T-helper 2 cell treated with Interferon-gamma antibody and Interleukin-4, amounts not matched to agents 5 μg/mL and 100 μg/mL, for 36 hours (primary cell): ENCODE measurements at regions not wholly inside any gene's neighbourhood (a gene's known extent, or its start where the extent isn't known, plus 50 kb on each side); places are given as distances from the start of the nearest gene placed in this dataset.
"Not testable (repeated sequence)": the region's sequence is repeated elsewhere in the genome, so short reads cannot be mapped to it uniquely, and the experiment has no call there.

Experiments
- DNase-seq: peaks from one replicate; pipeline ENCODE4 v3.0.0; 2021; ENCODE audit warnings: low spot score
- H3K27ac Mint-ChIP-seq: one replicate; pipeline ENCODE4 v1.8.0; 2021; ENCODE audit warnings: mild to moderate bottlenecking, mixed read lengths
- H3K27me3 Mint-ChIP-seq: one replicate; pipeline ENCODE4 v1.8.0; 2021; ENCODE audit warnings: low read depth, mixed read lengths
- H3K36me3 Mint-ChIP-seq: one replicate; pipeline ENCODE4 v1.8.0; 2021; ENCODE audit warnings: low read depth, mixed read lengths
- H3K4me1 Mint-ChIP-seq: one replicate; pipeline ENCODE4 v1.8.0; 2021; ENCODE audit warnings: low read depth, mixed read lengths
- H3K4me3 Mint-ChIP-seq: one replicate; pipeline ENCODE4 v1.8.0; 2022; ENCODE audit warnings: mild to moderate bottlenecking, moderate library complexity, mixed read lengths
- H3K9me3 Mint-ChIP-seq: one replicate; pipeline ENCODE4 v1.8.0; 2021; ENCODE audit warnings: mixed read lengths

- Mint-ChIP-seq H3K9me3 (peaks cover 3% of the 10 kb centered on the region), H3K27ac (no peak overlapping the region), H3K4me3 (no peak overlapping the region), H3K4me1 (no peaks in the 10 kb centered on the region), H3K36me3 (no peaks in the 10 kb centered on the region), H3K27me3 (no peaks in the 10 kb centered on the region)
- no peak for DNase-seq
These were observed 107.5 kb upstream of the GALNT15 start for GRCh38 chr3:16066975-16067374.

- Mint-ChIP-seq H3K27ac (no peak overlapping the region), H3K9me3 (peaks cover 4% of the 10 kb centered on the region), H3K27me3 (no peaks in the 10 kb centered on the region), H3K4me1 (no peaks in the 10 kb centered on the region), H3K36me3 (no peaks in the 10 kb centered on the region), H3K4me3 (no peak overlapping the region)
- no peak for DNase-seq
These were observed 106.5 kb upstream of the GALNT15 start for GRCh38 chr3:16067837-16068471.

GRCh38 chr3:16069149-16069922, 105.1 kb upstream of the GALNT15 start:
- H3K27ac Mint-ChIP-seq = no peak overlapping the region
- no peak for DNase-seq
- no peak overlapping the region for H3K4me3 Mint-ChIP-seq
- no peaks in the 10 kb centered on the region for H3K36me3 Mint-ChIP-seq
- no peaks in the 10 kb centered on the region for H3K27me3 Mint-ChIP-seq
- peaks cover 4% of the 10 kb centered on the region for H3K9me3 Mint-ChIP-seq
- H3K4me1 Mint-ChIP-seq = no peaks in the 10 kb centered on the region

GRCh38 chr3:16070707-16071106, 103.8 kb upstream of the GALNT15 start:
- H3K4me3 Mint-ChIP-seq = no peak overlapping the region
- H3K36me3 Mint-ChIP-seq = no peaks in the 10 kb centered on the region
- DNase-seq = no peak
- no peak overlapping the region for H3K27ac Mint-ChIP-seq
- peaks cover 4% of the 10 kb centered on the region for H3K9me3 Mint-ChIP-seq
- H3K4me1 Mint-ChIP-seq = no peaks in the 10 kb centered on the region
- H3K27me3 Mint-ChIP-seq = no peaks in the 10 kb centered on the region

- H3K27me3 Mint-ChIP-seq = no peaks in the 10 kb centered on the region
- H3K4me3 Mint-ChIP-seq = no peak overlapping the region
- peaks cover 4% of the 10 kb centered on the region for H3K9me3 Mint-ChIP-seq
- H3K36me3 Mint-ChIP-seq = no peaks in the 10 kb centered on the region
- no peak overlapping the region for H3K27ac Mint-ChIP-seq
- no peaks in the 10 kb centered on the region for H3K4me1 Mint-ChIP-seq
- no peak for DNase-seq
These were observed 103.3 kb upstream of the GALNT15 start for GRCh38 chr3:16071206-16071605.

GRCh38 chr3:16072420-16073110, 101.9 kb upstream of the GALNT15 start:
- no peak overlapping the region for H3K4me3 Mint-ChIP-seq
- H3K36me3 Mint-ChIP-seq = no peaks in the 10 kb centered on the region
- no peak for DNase-seq
- H3K9me3 Mint-ChIP-seq = peaks cover 7% of the 10 kb centered on the region
- H3K27ac Mint-ChIP-seq = no peak overlapping the region
- H3K4me1 Mint-ChIP-seq = no peaks in the 10 kb centered on the region
- no peaks in the 10 kb centered on the region for H3K27me3 Mint-ChIP-seq

- Mint-ChIP-seq H3K27ac (no peak overlapping the region), H3K4me1 (no peaks in the 10 kb centered on the region), H3K36me3 (no peaks in the 10 kb centered on the region), H3K27me3 (no peaks in the 10 kb centered on the region), H3K9me3 (peaks cover 8% of the 10 kb centered on the region), H3K4me3 (no peak overlapping the region)
- DNase-seq = no peak
These were observed 101.3 kb upstream of the GALNT15 start for GRCh38 chr3:16073203-16073602.

- H3K36me3 Mint-ChIP-seq, H3K9me3 Mint-ChIP-seq, H3K4me3 Mint-ChIP-seq, H3K4me1 Mint-ChIP-seq, H3K27me3 Mint-ChIP-seq, DNase-seq, H3K27ac Mint-ChIP-seq: not testable (repeated sequence)
These were observed 100.3 kb upstream of the GALNT15 start for GRCh38 chr3:16073990-16074671.

GRCh38 chr3:16075647-16076046, 98.8 kb upstream of the GALNT15 start:
- H3K4me3 Mint-ChIP-seq = no peak overlapping the region
- H3K27me3 Mint-ChIP-seq = no peaks in the 10 kb centered on the region
- DNase-seq = no peak
- H3K9me3 Mint-ChIP-seq = peaks cover 10% of the 10 kb centered on the region
- no peak overlapping the region for H3K27ac Mint-ChIP-seq
- no peaks in the 10 kb centered on the region for H3K4me1 Mint-ChIP-seq
- no peaks in the 10 kb centered on the region for H3K36me3 Mint-ChIP-seq

GRCh38 chr3:16076564-16076963, 97.9 kb upstream of the GALNT15 start:
- Mint-ChIP-seq H3K36me3 (no peaks in the 10 kb centered on the region), H3K27ac (no peak overlapping the region), H3K9me3 (peaks cover 17% of the 10 kb centered on the region), H3K4me3 (no peak overlapping the region), H3K27me3 (no peaks in the 10 kb centered on the region), H3K4me1 (no peaks in the 10 kb centered on the region)
- DNase-seq = no peak

- not testable (repeated sequence) for H3K4me1 Mint-ChIP-seq, H3K27ac Mint-ChIP-seq, DNase-seq, H3K4me3 Mint-ChIP-seq, H3K27me3 Mint-ChIP-seq, H3K36me3 Mint-ChIP-seq
- H3K9me3 Mint-ChIP-seq = peaks cover 16% of the 10 kb centered on the region
These were observed 97.3 kb upstream of the GALNT15 start for GRCh38 chr3:16077146-16077545.

- H3K9me3 Mint-ChIP-seq = peaks cover 20% of the 10 kb centered on the region
- not testable (repeated sequence) for H3K36me3 Mint-ChIP-seq, DNase-seq, H3K27me3 Mint-ChIP-seq, H3K27ac Mint-ChIP-seq, H3K4me1 Mint-ChIP-seq, H3K4me3 Mint-ChIP-seq
These were observed 96.8 kb upstream of the GALNT15 start for GRCh38 chr3:16077681-16078080.

- no peaks in the 10 kb centered on the region for H3K27me3 Mint-ChIP-seq
- H3K4me1 Mint-ChIP-seq = no peaks in the 10 kb centered on the region
- no peaks in the 10 kb centered on the region for H3K36me3 Mint-ChIP-seq
- no peak for DNase-seq
- no peak overlapping the region for H3K27ac Mint-ChIP-seq
- H3K9me3 Mint-ChIP-seq = peaks cover 26% of the 10 kb centered on the region
- no peak overlapping the region for H3K4me3 Mint-ChIP-seq
These were observed 95.0 kb upstream of the GALNT15 start for GRCh38 chr3:16079519-16079918.

GRCh38 chr3:16081661-16082060, 92.8 kb upstream of the GALNT15 start:
- no peak overlapping the region for H3K4me3 Mint-ChIP-seq
- H3K4me1 Mint-ChIP-seq = no peaks in the 10 kb centered on the region
- no peak for DNase-seq
- no peaks in the 10 kb centered on the region for H3K27me3 Mint-ChIP-seq
- peaks cover 26% of the 10 kb centered on the region for H3K9me3 Mint-ChIP-seq
- H3K36me3 Mint-ChIP-seq = no peaks in the 10 kb centered on the region
- H3K27ac Mint-ChIP-seq = no peak overlapping the region
